HCT116 (cell line): ENCODE measurements at regions not wholly inside any gene's neighbourhood (a gene's known extent, or its start where the extent isn't known, plus 50 kb on each side); places are given as distances from the start of the nearest gene placed in this dataset.
"Not testable (repeated sequence)": the region's sequence is repeated elsewhere in the genome, so short reads cannot be mapped to it uniquely, and the experiment has no call there.

Source experiments
- EZH2 ChIP-seq: fragments of 200-600 bp; sonication (generic); IDR thresholded peaks from 2 replicates; pipeline ENCODE4 v1.6.1; 2017; ENCODE audit warnings: antibody characterized with exemption, mixed run types
- JUND ChIP-seq: IDR thresholded peaks from 2 replicates; pipeline ENCODE4 v1.6.1; 2012
- POLR2A ChIP-seq: IDR thresholded peaks from 2 replicates; pipeline ENCODE4 v1.7.0; 2011; ENCODE audit warnings: borderline replicate concordance; ENCODE audit not compliant: insufficient read depth, insufficient read length; ENCODE audit errors: extremely low read depth
- POLR2AphosphoS5 ChIP-seq: IDR thresholded peaks from 2 replicates; pipeline ENCODE4 v1.6.1; 2011; ENCODE audit warnings: mild to moderate bottlenecking, low read depth, low read length, moderate library complexity
- RAD21 ChIP-seq: IDR thresholded peaks from 2 replicates; pipeline ENCODE4 v1.6.1; 2012; ENCODE audit warnings: low read depth, mild to moderate bottlenecking
- SP1 ChIP-seq: IDR thresholded peaks from 2 replicates; pipeline ENCODE4 v1.6.1; 2012; ENCODE audit warnings: low read depth
- TCF7L2 ChIP-seq: IDR thresholded peaks from 2 replicates; pipeline ENCODE4 v1.7.0; 2011; ENCODE audit warnings: borderline replicate concordance, inconsistent platforms; ENCODE audit not compliant: insufficient read depth, insufficient read length; ENCODE audit errors: extremely low read depth
- ZNF274 ChIP-seq: fragments of 200-500 bp; sonication (Bioruptor generic); IDR thresholded peaks from 2 replicates; pipeline ENCODE4 v1.6.1; 2014; ENCODE audit warnings: mild to moderate bottlenecking, low read depth, low read length, inconsistent platforms
- TF ChIP-seq, protein P1 (sequence below): IDR thresholded peaks from 2 replicates; pipeline ENCODE4 v1.6.1; 2012
- TF ChIP-seq, protein P2 (sequence below), 3 experiments: fragments of 200-600 bp in 1 of 3; sonication (generic) in 1 of 3; IDR thresholded peaks in 2 of 3; conservative IDR thresholded peaks in 1 of 3; 2 replicates each; pipeline ENCODE4 v1.5.1; 2012 to 2017; ENCODE audit warnings: low read depth in 2 of 3, low read length in 2 of 3, antibody characterized with exemption in 1 of 3, borderline replicate concordance in 1 of 3, control low read depth in 1 of 3, mild to moderate bottlenecking in 1 of 3, mixed read lengths in 1 of 3, mixed run types in 1 of 3, moderate library complexity in 1 of 3; ENCODE audit not compliant: insufficient read depth in 1 of 3
- TF ChIP-seq, protein P3 (sequence below): IDR thresholded peaks from 2 replicates; pipeline ENCODE4 v1.6.1; 2012
- TF ChIP-seq, protein P4 (sequence below): IDR thresholded peaks from 2 replicates; pipeline ENCODE4 v1.6.1; 2012; ENCODE audit warnings: low read depth

DNA sequence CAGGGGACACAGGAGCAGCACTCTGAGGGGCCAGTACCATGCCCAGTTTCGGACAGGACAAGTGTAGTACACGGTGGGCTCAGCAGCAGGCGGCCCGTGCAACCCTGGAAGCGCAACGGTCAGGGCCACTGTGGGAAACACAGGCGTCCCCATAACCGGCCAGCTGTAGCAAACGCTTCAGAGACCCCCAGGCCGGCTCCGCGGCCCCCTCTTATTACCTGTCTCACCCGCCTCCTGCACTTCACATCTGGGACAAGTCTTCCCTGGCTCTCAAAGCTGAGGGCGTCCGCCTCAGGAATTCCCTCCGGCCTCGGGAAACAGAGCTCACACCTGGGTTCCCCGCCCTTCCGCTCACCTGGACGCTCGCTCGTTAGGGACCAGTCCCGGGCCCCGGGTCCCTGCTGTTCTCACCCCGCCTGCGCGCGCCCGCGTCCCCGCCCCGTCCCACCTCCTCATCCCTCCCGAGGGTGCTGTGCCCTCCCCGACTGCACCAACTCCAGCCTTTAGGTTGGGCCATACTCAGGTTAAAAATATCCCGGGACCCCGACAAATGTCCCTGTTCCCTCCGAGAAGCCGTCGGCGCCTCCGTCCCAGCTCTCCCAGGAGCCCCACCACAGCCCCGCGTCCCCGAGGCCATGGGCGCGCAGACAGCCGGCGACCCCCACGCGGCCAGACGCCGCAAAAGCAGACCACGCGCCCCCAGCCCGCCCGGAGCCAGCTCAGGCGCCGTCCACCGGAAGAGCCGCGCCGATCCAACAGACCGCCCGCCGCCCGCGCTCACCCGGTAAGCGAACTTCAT is 5367.3 kb upstream of the TPTE start:
- TF ChIP-seq, protein P1, sequence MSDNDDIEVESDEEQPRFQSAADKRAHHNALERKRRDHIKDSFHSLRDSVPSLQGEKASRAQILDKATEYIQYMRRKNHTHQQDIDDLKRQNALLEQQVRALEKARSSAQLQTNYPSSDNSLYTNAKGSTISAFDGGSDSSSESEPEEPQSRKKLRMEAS: not testable (repeated sequence)
- not testable (repeated sequence) for TF ChIP-seq JUND, EZH2, POLR2AphosphoS5, RAD21, SP1, POLR2A, TCF7L2, ZNF274
- TF ChIP-seq, protein P2, sequence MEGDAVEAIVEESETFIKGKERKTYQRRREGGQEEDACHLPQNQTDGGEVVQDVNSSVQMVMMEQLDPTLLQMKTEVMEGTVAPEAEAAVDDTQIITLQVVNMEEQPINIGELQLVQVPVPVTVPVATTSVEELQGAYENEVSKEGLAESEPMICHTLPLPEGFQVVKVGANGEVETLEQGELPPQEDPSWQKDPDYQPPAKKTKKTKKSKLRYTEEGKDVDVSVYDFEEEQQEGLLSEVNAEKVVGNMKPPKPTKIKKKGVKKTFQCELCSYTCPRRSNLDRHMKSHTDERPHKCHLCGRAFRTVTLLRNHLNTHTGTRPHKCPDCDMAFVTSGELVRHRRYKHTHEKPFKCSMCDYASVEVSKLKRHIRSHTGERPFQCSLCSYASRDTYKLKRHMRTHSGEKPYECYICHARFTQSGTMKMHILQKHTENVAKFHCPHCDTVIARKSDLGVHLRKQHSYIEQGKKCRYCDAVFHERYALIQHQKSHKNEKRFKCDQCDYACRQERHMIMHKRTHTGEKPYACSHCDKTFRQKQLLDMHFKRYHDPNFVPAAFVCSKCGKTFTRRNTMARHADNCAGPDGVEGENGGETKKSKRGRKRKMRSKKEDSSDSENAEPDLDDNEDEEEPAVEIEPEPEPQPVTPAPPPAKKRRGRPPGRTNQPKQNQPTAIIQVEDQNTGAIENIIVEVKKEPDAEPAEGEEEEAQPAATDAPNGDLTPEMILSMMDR (IDR thresholded peaks at IDR 0.05 in 2 of 3, conservative IDR thresholded peaks at IDR 0.05 in 1 of 3; ENCODE audit: borderline replicate concordance in 1 of 3, insufficient read depth in 1 of 3, low read depth in 2 of 3, low read length in 2 of 3): not testable (repeated sequence)
- TF ChIP-seq, protein P3, sequence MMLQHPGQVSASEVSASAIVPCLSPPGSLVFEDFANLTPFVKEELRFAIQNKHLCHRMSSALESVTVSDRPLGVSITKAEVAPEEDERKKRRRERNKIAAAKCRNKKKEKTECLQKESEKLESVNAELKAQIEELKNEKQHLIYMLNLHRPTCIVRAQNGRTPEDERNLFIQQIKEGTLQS: not testable (repeated sequence)
- TF ChIP-seq, protein P4, sequence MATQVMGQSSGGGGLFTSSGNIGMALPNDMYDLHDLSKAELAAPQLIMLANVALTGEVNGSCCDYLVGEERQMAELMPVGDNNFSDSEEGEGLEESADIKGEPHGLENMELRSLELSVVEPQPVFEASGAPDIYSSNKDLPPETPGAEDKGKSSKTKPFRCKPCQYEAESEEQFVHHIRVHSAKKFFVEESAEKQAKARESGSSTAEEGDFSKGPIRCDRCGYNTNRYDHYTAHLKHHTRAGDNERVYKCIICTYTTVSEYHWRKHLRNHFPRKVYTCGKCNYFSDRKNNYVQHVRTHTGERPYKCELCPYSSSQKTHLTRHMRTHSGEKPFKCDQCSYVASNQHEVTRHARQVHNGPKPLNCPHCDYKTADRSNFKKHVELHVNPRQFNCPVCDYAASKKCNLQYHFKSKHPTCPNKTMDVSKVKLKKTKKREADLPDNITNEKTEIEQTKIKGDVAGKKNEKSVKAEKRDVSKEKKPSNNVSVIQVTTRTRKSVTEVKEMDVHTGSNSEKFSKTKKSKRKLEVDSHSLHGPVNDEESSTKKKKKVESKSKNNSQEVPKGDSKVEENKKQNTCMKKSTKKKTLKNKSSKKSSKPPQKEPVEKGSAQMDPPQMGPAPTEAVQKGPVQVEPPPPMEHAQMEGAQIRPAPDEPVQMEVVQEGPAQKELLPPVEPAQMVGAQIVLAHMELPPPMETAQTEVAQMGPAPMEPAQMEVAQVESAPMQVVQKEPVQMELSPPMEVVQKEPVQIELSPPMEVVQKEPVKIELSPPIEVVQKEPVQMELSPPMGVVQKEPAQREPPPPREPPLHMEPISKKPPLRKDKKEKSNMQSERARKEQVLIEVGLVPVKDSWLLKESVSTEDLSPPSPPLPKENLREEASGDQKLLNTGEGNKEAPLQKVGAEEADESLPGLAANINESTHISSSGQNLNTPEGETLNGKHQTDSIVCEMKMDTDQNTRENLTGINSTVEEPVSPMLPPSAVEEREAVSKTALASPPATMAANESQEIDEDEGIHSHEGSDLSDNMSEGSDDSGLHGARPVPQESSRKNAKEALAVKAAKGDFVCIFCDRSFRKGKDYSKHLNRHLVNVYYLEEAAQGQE: not testable (repeated sequence)
